AG10803 (cell line): ENCODE measurements at regions not wholly inside any gene's neighbourhood (a gene's known extent, or its start where the extent isn't known, plus 50 kb on each side); places are given as distances from the start of the nearest gene placed in this dataset.
"Not testable (repeated sequence)": the region's sequence is repeated elsewhere in the genome, so short reads cannot be mapped to it uniquely, and the experiment has no call there.

ENCODE experiments used
- DNase-seq: peaks from one replicate; pipeline ENCODE4 v3.0.0; 2010; ENCODE audit warnings: low read depth
- H3K4me3 ChIP-seq: 2 replicates; pipeline ENCODE4 v1.5.1; 2011; ENCODE audit warnings: mild to moderate bottlenecking, low read length, control low read depth
- CTCF ChIP-seq: conservative IDR thresholded peaks from 2 replicates; pipeline ENCODE4 v1.5.1; 2011; ENCODE audit warnings: mild to moderate bottlenecking, low read length, control low read depth, inconsistent platforms

GRCh38 chr2:221741496-221742211 lies 169.6 kb upstream of the EPHA4 start:
- H3K4me3 ChIP-seq, result no peak overlapping the region
- no peak for DNase-seq
- TF ChIP-seq CTCF, result no peak

GRCh38 chr2:221731432-221732145 lies 159.5 kb upstream of the EPHA4 start:
- no peak for DNase-seq
- H3K4me3 ChIP-seq, result no peak overlapping the region
- no peak for TF ChIP-seq CTCF

- no peak overlapping the region for H3K4me3 ChIP-seq
- TF ChIP-seq CTCF, result no peak
- DNase-seq, result no peak
These were observed 154.9 kb upstream of the EPHA4 start for GRCh38 chr2:221726894-221727513.

- no peak for DNase-seq
- TF ChIP-seq CTCF, result no peak
- no peak overlapping the region for H3K4me3 ChIP-seq
These were observed 152.6 kb upstream of the EPHA4 start for GRCh38 chr2:221724631-221725203.

- H3K4me3 ChIP-seq, DNase-seq: not testable (repeated sequence)
These were observed 152.0 kb upstream of the EPHA4 start for GRCh38 chr2:221724117-221724516.

- no peak overlapping the region for H3K4me3 ChIP-seq
- no peak for TF ChIP-seq CTCF
- DNase-seq, result peak; percentile 17
These were observed 144.6 kb upstream of the EPHA4 start for GRCh38 chr2:221716426-221717303.
